ENCODE measurements at regions not wholly inside any gene's neighbourhood (a gene's known extent, or its start where the extent isn't known, plus 50 kb on each side); places are given as distances from the start of the nearest gene placed in this dataset.

GRCh38 chr1:219478811-219479210 is 134.1 kb downstream of the ZC3H11B start:
- in situ Hi-C loops (cut with HindIII; ENCODE audit: low sequenced_read_pairs) = no loop called here

GRCh38 chr1:219477861-219478260 is 135.0 kb downstream of the ZC3H11B start:
- in situ Hi-C loops (cut with HindIII; ENCODE audit: low sequenced_read_pairs) = no loop called here

- in situ Hi-C loops (cut with HindIII; ENCODE audit: low sequenced_read_pairs) = no loop called here
Measured at GRCh38 chr1:219476716-219477115, 136.2 kb downstream of the ZC3H11B start.

- in situ Hi-C loops (cut with HindIII; ENCODE audit: low sequenced_read_pairs) = no loop called here
Measured at GRCh38 chr1:219476116-219476515, 136.8 kb downstream of the ZC3H11B start.

- in situ Hi-C loops (cut with HindIII; ENCODE audit: low sequenced_read_pairs) = no loop called here
Measured at GRCh38 chr1:219472596-219472995, 140.3 kb downstream of the ZC3H11B start.

- in situ Hi-C loops (cut with HindIII; ENCODE audit: low sequenced_read_pairs) = no loop called here
Measured at GRCh38 chr1:219467524-219467923, 145.4 kb downstream of the ZC3H11B start.

GRCh38 chr1:219466766-219467165 is 146.1 kb downstream of the ZC3H11B start:
- in situ Hi-C loops (cut with HindIII; ENCODE audit: low sequenced_read_pairs) = no loop called here

GRCh38 chr1:219465212-219466093 is 147.5 kb downstream of the ZC3H11B start:
- in situ Hi-C loops (cut with HindIII; ENCODE audit: low sequenced_read_pairs) = no loop called here

- in situ Hi-C loops (cut with HindIII; ENCODE audit: low sequenced_read_pairs) = no loop called here
Measured at GRCh38 chr1:219463636-219464035, 149.3 kb downstream of the ZC3H11B start.

GRCh38 chr1:219461981-219462400 is 150.9 kb downstream of the ZC3H11B start:
- in situ Hi-C loops (cut with HindIII; ENCODE audit: low sequenced_read_pairs) = no loop called here

GRCh38 chr1:219460896-219461815 is 151.7 kb downstream of the ZC3H11B start:
- in situ Hi-C loops (cut with HindIII; ENCODE audit: low sequenced_read_pairs) = no loop called here

- in situ Hi-C loops (cut with HindIII; ENCODE audit: low sequenced_read_pairs) = no loop called here
Measured at GRCh38 chr1:219460081-219460895, 152.6 kb downstream of the ZC3H11B start.

- in situ Hi-C loops (cut with HindIII; ENCODE audit: low sequenced_read_pairs) = no loop called here
Measured at GRCh38 chr1:219459351-219460080, 153.4 kb downstream of the ZC3H11B start.

- in situ Hi-C loops (cut with HindIII; ENCODE audit: low sequenced_read_pairs) = no loop called here
Measured at GRCh38 chr1:219446288-219446687, 166.6 kb downstream of the ZC3H11B start.

GRCh38 chr1:219445864-219446263 is 167.0 kb downstream of the ZC3H11B start:
- in situ Hi-C loops (cut with HindIII; ENCODE audit: low sequenced_read_pairs) = no loop called here

- in situ Hi-C loops (cut with HindIII; ENCODE audit: low sequenced_read_pairs) = no loop called here
Measured at GRCh38 chr1:219444474-219444873, 168.4 kb downstream of the ZC3H11B start.

GRCh38 chr1:219443763-219444162 is 169.1 kb downstream of the ZC3H11B start:
- in situ Hi-C loops (cut with HindIII; ENCODE audit: low sequenced_read_pairs) = no loop called here

- in situ Hi-C loops (cut with HindIII; ENCODE audit: low sequenced_read_pairs) = no loop called here
Measured at GRCh38 chr1:219442611-219443061, 170.3 kb downstream of the ZC3H11B start.

- in situ Hi-C loops (cut with HindIII; ENCODE audit: low sequenced_read_pairs) = no loop called here
Measured at GRCh38 chr1:219441884-219442283, 171.0 kb downstream of the ZC3H11B start.

- in situ Hi-C loops (cut with HindIII; ENCODE audit: low sequenced_read_pairs) = no loop called here
Measured at GRCh38 chr1:219439376-219439775, 173.5 kb downstream of the ZC3H11B start.

Data from endothelial cell of hepatic sinusoid (primary cell).